HepG2 (cell line): ENCODE measurements at regions not wholly inside any gene's neighbourhood (a gene's known extent, or its start where the extent isn't known, plus 50 kb on each side); places are given as distances from the start of the nearest gene placed in this dataset.

ENCODE experiments used
- GABPB1 ChIP-seq: IDR thresholded peaks from 2 replicates; pipeline ENCODE4 v1.6.1; 2016; ENCODE audit warnings: mild to moderate bottlenecking, missing genetic modification reagents, moderate library complexity, missing compliant biosample characterization
- ZBTB4 ChIP-seq: sonication (generic); formaldehyde crosslinking; IDR thresholded peaks from 2 replicates; pipeline ENCODE4 v1.4.0; 2020; ENCODE audit warnings: missing genetic modification reagents, mild to moderate bottlenecking, borderline replicate concordance

- no peak for TF ChIP-seq GABPB1 (CRISPR knock-in tag)
- no peak for TF ChIP-seq ZBTB4 (CRISPR knock-in tag)
Measured at GRCh38 chr6:126481319-126481718, 141.4 kb downstream of the CENPW start.
